PC-3 (cell line): ENCODE measurements at regions not wholly inside any gene's neighbourhood (a gene's known extent, or its start where the extent isn't known, plus 50 kb on each side); places are given as distances from the start of the nearest gene placed in this dataset.

ENCODE experiments used
- ATAC-seq: fragments of 200-7000 bp; cut with Tn5 transposase; 2 replicates; pipeline ENCODE4 v1.9.1; 2020; ENCODE audit warnings: mild to moderate bottlenecking, moderate library complexity
- BruUV-seq: library from RNA; stranded (reverse); fragments of 400-500 nt; replicated peaks from 2 replicates; lab custom pipeline; 2021; lab: Mats Ljungman, UMichigan
- CTCF ChIA-PET: fragments of 300-600 bp; sonication (Branson Sonifier 250); formaldehyde crosslinking; loops from one replicate; lab custom pipeline; 2022; ENCODE audit warnings: antibody characterized with exemption; lab: Charles Lee
- POLR2A ChIA-PET: fragments of 300-600 bp; sonication (Branson Sonifier 250); formaldehyde crosslinking; loops from one replicate; lab custom pipeline; 2022; ENCODE audit warnings: antibody characterized with exemption; ENCODE audit not compliant: unreplicated experiment; lab: Charles Lee
- DNase-seq: peaks from one replicate; pipeline ENCODE4 v3.0.0-alpha.2; 2015
- H2AFZ ChIP-seq: fragments of 300-600 bp; sonication (generic); 2 replicates; pipeline ENCODE4 v1.6.0; 2016; ENCODE audit warnings: antibody characterized with exemption, low read length
- H3F3A ChIP-seq: fragments of 300-600 bp; sonication (generic); one replicate; pipeline ENCODE4 v1.6.0; 2017; ENCODE audit warnings: antibody characterized with exemption, low read length, control low read depth, mild to moderate bottlenecking; ENCODE audit not compliant: unreplicated experiment
- H3K27ac ChIP-seq: fragments of 300-600 bp; sonication (generic); 2 replicates; pipeline ENCODE4 v1.5.1; 2016; ENCODE audit warnings: mild to moderate bottlenecking, low read length
- H3K27me3 ChIP-seq: fragments of 300-600 bp; sonication (generic); 2 replicates; pipeline ENCODE4 v1.6.1; 2016; ENCODE audit warnings: low read length, mixed read lengths
- H3K36me3 ChIP-seq: fragments of 300-600 bp; sonication (generic); 2 replicates; pipeline ENCODE4 v1.6.1; 2016; ENCODE audit warnings: low read depth, mixed run types, low read length, mixed read lengths
- H3K4me1 ChIP-seq: fragments of 300-600 bp; sonication (generic); 2 replicates; pipeline ENCODE4 v1.5.1; 2016; ENCODE audit warnings: low read length; ENCODE audit not compliant: insufficient read depth
- H3K4me2 ChIP-seq: fragments of 300-600 bp; sonication (generic); 2 replicates; pipeline ENCODE4 v1.6.0; 2016; ENCODE audit warnings: low read length
- H3K4me3 ChIP-seq: fragments of 300-600 bp; sonication (generic); 2 replicates; pipeline ENCODE4 v1.5.1; 2016; ENCODE audit warnings: mild to moderate bottlenecking, low read length, mixed read lengths
- H3K79me2 ChIP-seq: fragments of 300-600 bp; sonication (generic); 2 replicates; pipeline ENCODE4 v1.6.1; 2017; ENCODE audit warnings: low read length, mixed read lengths
- H3K9ac ChIP-seq: fragments of 300-600 bp; sonication (generic); 2 replicates; pipeline ENCODE4 v1.6.0; 2016; ENCODE audit warnings: mild to moderate bottlenecking, low read length
- H3K9me2 ChIP-seq: fragments of 300-600 bp; sonication (generic); replicated peaks from 2 replicates; pipeline ENCODE4 v1.6.1; 2016; ENCODE audit warnings: mixed run types, low read length, mixed read lengths
- H3K9me3 ChIP-seq: fragments of 300-600 bp; sonication (generic); 2 replicates; pipeline ENCODE4 v1.6.1; 2016; ENCODE audit warnings: low read length, mixed read lengths
- H4K20me1 ChIP-seq: fragments of 300-600 bp; sonication (generic); 2 replicates; pipeline ENCODE4 v1.6.1; 2016; ENCODE audit warnings: low read length, mixed read lengths
- CTCF ChIP-seq: fragments of 300-600 bp; sonication (generic); conservative IDR thresholded peaks from 2 replicates; pipeline ENCODE4 v1.5.1; 2017; ENCODE audit warnings: antibody characterized with exemption, low read depth, mild to moderate bottlenecking, low read length
- EZH2 ChIP-seq: fragments of 300-600 bp; sonication (generic); IDR thresholded peaks from one replicate; pipeline ENCODE4 v1.6.1; 2017; ENCODE audit warnings: antibody characterized with exemption, mild to moderate bottlenecking, low read length; ENCODE audit not compliant: unreplicated experiment
- EZH2phosphoT487 ChIP-seq: fragments of 300-600 bp; sonication (generic); IDR thresholded peaks from 2 replicates; pipeline ENCODE4 v1.6.1; 2018; ENCODE audit warnings: mild to moderate bottlenecking, antibody characterized with exemption, low read length, borderline replicate concordance
- intact Hi-C: fragments of 100-400 bp; cut with micrococcal nuclease; formaldehyde crosslinking; loops from 2 replicates; pipeline ENCODE4 v1.9.0; 2023

- peak; percentile 52; the same call in 1 of the 2 replicates for ATAC-seq
Measured at GRCh38 chr3:8421267-8421666, 80.4 kb upstream of the LMCD1 start.

GRCh38 chr3:8421711-8422110, 79.9 kb upstream of the LMCD1 start:
- no TSS peak for BruUV-seq
- intact Hi-C loops, result loop anchor here (5.0 kb wide), 1 partner anchor 186 kb away; no protein-coding TSS in a partner anchor
- CTCF ChIA-PET, result no interaction called here

More at GRCh38 chr3:8421267-8421666, 80.4 kb upstream of the LMCD1 start:
- ChIA-PET CTCF (no interaction called here), POLR2A (no interaction called here)
- H3K27me3 ChIP-seq, result no peaks in the 10 kb centered on the region
- no peak overlapping the region for H2AFZ ChIP-seq
- no peaks in the 10 kb centered on the region for H3K79me2 ChIP-seq
- no peaks in the 10 kb centered on the region for H3K9me3 ChIP-seq
- TF ChIP-seq CTCF (peak; percentile 44), EZH2 (no peak)
- peaks cover 3% of the 10 kb centered on the region; the same call in 1 of the 2 replicates for H3K36me3 ChIP-seq
- H3K9me2 ChIP-seq, result no peaks in the 10 kb centered on the region
- peak; percentile 20 for DNase-seq
- H3K4me2 ChIP-seq, result no peak overlapping the region
- H3F3A ChIP-seq, result no peaks in the 10 kb centered on the region
- H3K9ac ChIP-seq, result no peak overlapping the region
- intact Hi-C loops, result loop anchor here (5.0 kb wide), 1 partner anchor 186 kb away; no protein-coding TSS in a partner anchor
- no peak overlapping the region for H3K4me3 ChIP-seq
- no peaks in the 10 kb centered on the region for H4K20me1 ChIP-seq
- BruUV-seq, result no TSS peak
- H3K4me1 ChIP-seq, result no peaks in the 10 kb centered on the region
- no peak overlapping the region for H3K27ac ChIP-seq

More at GRCh38 chr3:8421711-8422110, 79.9 kb upstream of the LMCD1 start:
- Histone ChIP-seq H3K4me2 (no peak overlapping the region), H3K9me3 (no peaks in the 10 kb centered on the region), H3K27me3 (no peaks in the 10 kb centered on the region), H4K20me1 (no peaks in the 10 kb centered on the region), H3K4me1 (no peaks in the 10 kb centered on the region), H2AFZ (no peak overlapping the region), H3K79me2 (no peaks in the 10 kb centered on the region), H3K27ac (no peak overlapping the region), H3K9me2 (no peaks in the 10 kb centered on the region), H3K9ac (no peak overlapping the region), H3K36me3 (peaks cover 3% of the 10 kb centered on the region; the same call in 1 of the 2 replicates), H3K4me3 (no peak overlapping the region), H3F3A (no peaks in the 10 kb centered on the region)
- POLR2A ChIA-PET, result no interaction called here
- TF ChIP-seq EZH2phosphoT487 (no peak), CTCF (no peak), EZH2 (no peak)
- ATAC-seq (no peak), DNase-seq (no peak)
